GM12864 (cell line): ENCODE measurements at regions not wholly inside any gene's neighbourhood (a gene's known extent, or its start where the extent isn't known, plus 50 kb on each side); places are given as distances from the start of the nearest gene placed in this dataset.

ENCODE experiments used
- DNase-seq: peaks from one replicate; pipeline ENCODE4 v3.0.0-alpha.2; 2011; ENCODE audit warnings: low read depth
- H3K4me3 ChIP-seq: 2 replicates; pipeline ENCODE4 v1.5.1; 2011; ENCODE audit warnings: mild to moderate bottlenecking, low read depth, low read length, control low read depth
- CTCF ChIP-seq: IDR thresholded peaks from 2 replicates; pipeline ENCODE4 v1.5.1; 2011; ENCODE audit warnings: low read depth, mild to moderate bottlenecking, moderate library complexity, low read length, control low read depth, inconsistent platforms; ENCODE audit errors: missing control alignments

DNA sequence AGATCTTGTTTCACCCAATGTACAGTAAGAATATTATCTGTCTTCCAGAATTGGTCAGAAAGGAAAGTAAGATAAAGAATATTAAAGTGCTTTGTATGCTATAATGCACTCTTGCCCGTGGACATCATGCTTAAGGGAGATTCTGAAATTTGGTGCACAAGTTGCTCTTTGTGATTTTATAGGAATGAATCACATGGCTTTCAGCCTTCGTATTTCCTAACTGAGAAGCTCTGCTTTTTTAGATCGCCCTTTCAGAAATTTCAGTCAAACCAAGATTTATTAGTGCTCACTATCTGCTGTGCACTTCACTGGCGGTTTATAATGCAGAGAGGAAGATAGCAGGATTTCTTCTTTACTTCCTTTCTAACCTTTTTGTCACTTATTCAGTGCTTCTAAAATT lies 1248.5 kb upstream of the LRRN3 start:
- no peak for DNase-seq

DNA sequence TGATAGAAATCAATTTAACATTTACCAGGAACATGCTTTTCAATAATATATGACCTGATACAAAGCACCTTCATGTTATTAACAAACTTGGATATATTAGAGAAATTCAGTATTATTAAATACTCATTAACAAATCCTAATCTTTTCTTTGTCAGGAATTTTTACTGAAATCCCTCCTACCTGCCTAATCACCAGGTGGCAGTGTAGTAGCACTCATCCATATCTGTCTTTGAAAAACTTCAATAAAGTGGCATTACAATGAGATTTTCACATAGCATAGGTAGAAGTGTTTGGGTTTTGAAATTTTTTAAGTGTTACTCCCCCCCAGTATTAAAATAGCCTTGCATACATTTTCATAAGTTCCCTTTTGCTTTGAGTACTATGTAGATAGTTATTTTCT lies 1246.6 kb upstream of the LRRN3 start:
- no peak for TF ChIP-seq CTCF
- no peak overlapping the region for H3K4me3 ChIP-seq
- no peak for DNase-seq

More for the DNA sequence above, 1248.5 kb upstream of the LRRN3 start:
- H3K4me3 ChIP-seq, result no peak overlapping the region
- no peak for TF ChIP-seq CTCF

GRCh38 chr7:109864230-109864629 lies 1226.7 kb upstream of the LRRN3 start:
- H3K4me3 ChIP-seq, result no peak overlapping the region
- no peak for TF ChIP-seq CTCF
- DNase-seq, result no peak

DNA sequence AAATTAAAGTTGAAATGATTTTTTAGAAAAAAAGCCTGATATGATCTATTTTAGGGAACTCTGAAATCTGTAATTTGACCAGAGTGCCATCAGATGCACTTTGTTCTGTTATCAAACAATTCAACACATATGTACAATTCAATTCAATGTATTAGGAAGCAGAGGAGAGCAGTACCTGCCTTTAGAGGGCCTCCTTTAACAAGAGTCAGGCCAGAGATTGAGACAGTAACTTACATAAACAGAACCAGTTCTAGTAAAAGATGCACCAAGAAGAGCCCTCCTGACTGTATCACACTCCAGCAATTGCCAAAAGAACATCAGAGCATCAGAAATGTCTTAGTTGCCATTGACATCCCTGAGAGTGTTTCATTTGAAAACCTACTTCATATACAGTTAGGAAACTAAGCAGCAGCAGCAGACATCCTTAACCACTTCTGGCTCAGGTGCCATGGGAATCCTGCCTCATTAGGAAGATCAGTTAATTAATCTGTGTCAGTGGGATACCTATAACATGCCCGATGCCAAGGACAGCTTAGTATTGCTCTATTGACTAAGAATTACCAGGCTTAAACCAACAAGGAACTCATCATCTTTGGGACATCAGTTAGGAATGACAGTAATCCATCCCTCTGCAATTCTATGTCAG lies 1222.6 kb upstream of the LRRN3 start:
- TF ChIP-seq CTCF, result no peak
- no peak overlapping the region for H3K4me3 ChIP-seq
- no peak for DNase-seq

GRCh38 chr7:109873296-109873695 lies 1217.6 kb upstream of the LRRN3 start:
- H3K4me3 ChIP-seq, result no peak overlapping the region
- TF ChIP-seq CTCF, result no peak
- DNase-seq, result no peak

DNA sequence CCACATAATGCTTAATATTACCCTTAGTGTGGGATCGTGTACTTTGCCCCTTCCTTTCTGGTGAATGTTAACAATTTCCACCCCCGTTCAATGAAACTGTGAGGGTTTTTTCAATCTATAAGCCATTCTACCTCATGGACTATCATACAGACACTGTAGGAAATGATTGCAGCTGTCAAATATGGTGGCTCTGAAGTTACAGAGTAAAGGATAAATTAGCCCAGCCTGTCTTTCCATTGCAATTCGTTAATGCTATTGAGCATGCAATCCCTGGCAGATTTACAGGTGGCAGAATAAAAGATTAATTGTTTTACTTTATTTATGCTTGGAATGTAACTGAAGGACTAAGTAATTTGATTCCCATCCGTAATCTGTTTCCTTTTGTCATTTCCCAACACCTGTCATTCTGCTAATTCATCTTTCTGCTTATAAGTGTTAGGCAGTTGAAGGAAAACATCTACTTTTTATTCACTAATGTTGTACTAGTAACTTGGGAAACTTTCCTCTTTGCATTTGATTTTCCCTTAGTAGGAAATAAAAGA lies 1211.6 kb upstream of the LRRN3 start:
- DNase-seq, result no peak
- no peak for TF ChIP-seq CTCF
- H3K4me3 ChIP-seq, result no peak overlapping the region

GRCh38 chr7:109890622-109891021 lies 1200.3 kb upstream of the LRRN3 start:
- no peak for TF ChIP-seq CTCF
- DNase-seq, result no peak
- H3K4me3 ChIP-seq, result no peak overlapping the region
